Liver (tissue), 7 donors: ENCODE measurements at regions not wholly inside any gene's neighbourhood (a gene's known extent, or its start where the extent isn't known, plus 50 kb on each side); places are given as distances from the start of the nearest gene placed in this dataset.

Experiments used
- DNase-seq: peaks from one replicate; pipeline ENCODE4 v3.0.0-alpha.2; 2017; ENCODE audit warnings: low spot score
- H3K27ac ChIP-seq, 2 donors: one replicate each; pipeline ENCODE4 v1.7.0; 2013; ENCODE audit warnings: inconsistent platforms in 2 of 2, low read length in 2 of 2, control low read depth in 1 of 2, low read depth in 1 of 2, mild to moderate bottlenecking in 1 of 2
- H3K27me3 ChIP-seq, 4 donors: one replicate each; pipeline versions ENCODE4 v1.6.1 to v1.7.0; 2013; ENCODE audit warnings: low read length in 3 of 4, inconsistent platforms in 1 of 4, mild to moderate bottlenecking in 1 of 4, moderate library complexity in 1 of 4; ENCODE audit not compliant: control insufficient read depth in 4 of 4, insufficient read depth in 4 of 4
- H3K36me3 ChIP-seq, 4 donors: one replicate each; pipeline versions ENCODE4 v1.6.1 to v1.7.0; 2013; ENCODE audit warnings: low read length in 3 of 4, mild to moderate bottlenecking in 3 of 4, low read depth in 1 of 4, moderate library complexity in 1 of 4; ENCODE audit not compliant: control insufficient read depth in 4 of 4, insufficient read depth in 3 of 4
- H3K4me1 ChIP-seq, 4 donors: one replicate each; pipeline versions ENCODE4 v1.6.1 to v1.7.0; 2013; ENCODE audit warnings: low read length in 3 of 4, mild to moderate bottlenecking in 3 of 4, moderate library complexity in 1 of 4; ENCODE audit not compliant: control insufficient read depth in 4 of 4, insufficient read depth in 4 of 4
- H3K4me3 ChIP-seq, 3 donors: one replicate each; pipeline versions ENCODE4 v1.6.1 to v1.7.0; 2013; ENCODE audit warnings: low read length in 3 of 3, control low read depth in 1 of 3, low read depth in 1 of 3, mild to moderate bottlenecking in 1 of 3
- H3K9ac ChIP-seq, 2 donors: one replicate each; pipeline ENCODE4 v1.7.0; 2013; ENCODE audit warnings: low read length in 2 of 2, mild to moderate bottlenecking in 2 of 2, moderate library complexity in 2 of 2, control low read depth in 1 of 2, low read depth in 1 of 2
- H3K9me3 ChIP-seq, 4 donors: one replicate each; pipeline versions ENCODE4 v1.6.1 to v1.7.0; 2013; ENCODE audit warnings: low read length in 3 of 4; ENCODE audit not compliant: control insufficient read depth in 4 of 4
- ATF3 ChIP-seq: IDR thresholded peaks from 2 replicates; pipeline ENCODE4 v1.6.1; 2016; ENCODE audit warnings: antibody characterized with exemption
- EGR1 ChIP-seq, 2 donors: IDR thresholded peaks; 2 replicates each; pipeline ENCODE4 v1.6.1; 2016 to 2018; ENCODE audit warnings: antibody characterized with exemption in 2 of 2, low read depth in 2 of 2
- FOXA1 ChIP-seq: IDR thresholded peaks from 2 replicates; pipeline ENCODE4 v1.6.1; 2016; ENCODE audit warnings: antibody characterized with exemption
- FOXA2 ChIP-seq: IDR thresholded peaks from 2 replicates; pipeline ENCODE4 v1.6.1; 2016; ENCODE audit warnings: antibody characterized with exemption
- GABPA ChIP-seq, 2 donors: IDR thresholded peaks in 1 of 2; conservative IDR thresholded peaks in 1 of 2; 2 replicates each; pipeline ENCODE4 v1.6.1; 2016; ENCODE audit warnings: antibody characterized with exemption in 2 of 2, mild to moderate bottlenecking in 1 of 2, moderate library complexity in 1 of 2
- HNF4A ChIP-seq, 2 donors: conservative IDR thresholded peaks; 2 replicates each; pipeline ENCODE4 v1.6.1; 2016; ENCODE audit warnings: antibody characterized with exemption in 2 of 2, mild to moderate bottlenecking in 2 of 2
- HNF4G ChIP-seq: IDR thresholded peaks from 2 replicates; pipeline ENCODE4 v1.6.1; 2016; ENCODE audit warnings: antibody characterized with exemption
- JUND ChIP-seq, 2 donors: IDR thresholded peaks; 2 replicates each; pipeline ENCODE4 v1.6.1; 2016; ENCODE audit warnings: antibody characterized with exemption in 2 of 2
- MAX ChIP-seq: IDR thresholded peaks from 2 replicates; pipeline ENCODE4 v1.6.1; 2016; ENCODE audit warnings: antibody characterized with exemption
- NR2F2 ChIP-seq: IDR thresholded peaks from 2 replicates; pipeline ENCODE4 v1.6.1; 2016; ENCODE audit warnings: antibody characterized with exemption
- RAD21 ChIP-seq, 2 donors: IDR thresholded peaks; 2 replicates each; pipeline ENCODE4 v1.6.1; 2016; ENCODE audit warnings: antibody characterized with exemption in 2 of 2, mild to moderate bottlenecking in 2 of 2
- REST ChIP-seq: IDR thresholded peaks from 2 replicates; pipeline ENCODE4 v1.6.1; 2016; ENCODE audit warnings: antibody characterized with exemption, mild to moderate bottlenecking
- RXRA ChIP-seq, 2 donors: IDR thresholded peaks; 2 replicates each; pipeline ENCODE4 v1.6.1; 2017 to 2018; ENCODE audit warnings: antibody characterized with exemption in 2 of 2, mild to moderate bottlenecking in 1 of 2
- SP1 ChIP-seq: IDR thresholded peaks from 2 replicates; pipeline ENCODE4 v1.6.1; 2018; ENCODE audit warnings: antibody characterized with exemption, mild to moderate bottlenecking
- TAF1 ChIP-seq: conservative IDR thresholded peaks from 2 replicates; pipeline ENCODE4 v1.6.1; 2016; ENCODE audit warnings: antibody characterized with exemption, mild to moderate bottlenecking
- YY1 ChIP-seq: IDR thresholded peaks from 2 replicates; pipeline ENCODE4 v1.6.1; 2016; ENCODE audit warnings: antibody characterized with exemption, mild to moderate bottlenecking
- ZBTB33 ChIP-seq: IDR thresholded peaks from 2 replicates; pipeline ENCODE4 v1.6.1; 2016; ENCODE audit warnings: antibody characterized with exemption
- WGBS: extraction: QIAGEN DNeasy Blood & Tissue Kit; methylation state at CpG from one replicate; pipeline ENCODE4 v1.1.7; 2013; 5-methylcytosine and 5-hydroxymethylcytosine counted together
- donor health status: healthy.
- donor health status: healthy.
- donor health status: healthy.
- donor health status: healthy.

DNA sequence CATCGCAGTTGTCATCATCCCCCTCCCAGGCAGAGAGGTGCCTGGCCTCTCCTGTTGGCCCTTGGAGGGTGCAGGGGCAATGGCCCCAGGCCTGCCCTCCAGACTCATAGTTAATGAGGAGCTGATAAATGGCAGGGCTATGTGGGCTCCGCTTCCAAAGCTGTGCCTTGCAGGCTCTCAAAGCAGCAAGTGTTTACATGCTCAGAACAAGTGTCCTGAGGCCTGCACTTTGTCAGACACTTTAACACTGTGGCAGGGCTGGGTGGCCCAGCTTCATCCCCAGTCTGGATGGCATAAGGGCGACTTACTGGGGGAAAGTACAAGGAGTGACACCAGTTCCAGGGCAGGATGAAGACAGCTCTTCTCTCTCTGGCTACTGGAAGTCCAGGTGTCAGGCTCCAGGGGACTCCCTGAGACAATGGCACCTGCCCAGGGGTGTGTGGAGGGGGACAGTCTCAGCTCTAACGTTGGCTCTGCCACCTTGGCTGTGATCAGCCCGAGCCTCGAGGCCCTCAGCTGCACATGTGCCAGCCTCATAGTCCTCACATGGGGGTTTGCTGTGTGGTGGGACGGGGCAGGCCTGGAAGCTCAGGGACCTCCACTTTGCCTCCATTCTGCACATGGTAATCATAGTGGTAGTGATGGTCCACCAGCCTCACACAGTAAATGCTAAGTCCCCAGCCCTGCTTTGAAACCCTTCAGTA is 153.4 kb downstream of the BARX1 start:
- H3K27ac ChIP-seq = no peak overlapping the region
- TF ChIP-seq FOXA1 (no peak), GABPA (IDR thresholded peaks at IDR 0.05 in 1 of 2, conservative IDR thresholded peaks at IDR 0.05 in 1 of 2) (no peak), SP1 (no peak), RXRA (IDR thresholded peaks at IDR 0.05) (no peak), ATF3 (no peak), RAD21 (IDR thresholded peaks at IDR 0.05) (no peak), MAX (no peak), ZBTB33 (no peak), HNF4G (no peak), HNF4A (conservative IDR thresholded peaks at IDR 0.05) (no peak), REST (no peak), NR2F2 (no peak), FOXA2 (no peak), TAF1 (no peak), YY1 (no peak)
- no peaks in the 10 kb centered on the region for H3K36me3 ChIP-seq
- no peak overlapping the region for H3K9ac ChIP-seq
- 72% methylated on average over 7 of the region's 7 CpGs for WGBS
- peaks cover 0 to 4% (median 2%) of the 10 kb centered on the region in 4 donors for H3K9me3 ChIP-seq
- no peak overlapping the region for H3K4me3 ChIP-seq
- no peaks in the 10 kb centered on the region for H3K4me1 ChIP-seq
- DNase-seq = no peak
- H3K27me3 ChIP-seq = peaks cover 0 to 2% (median 0%) of the 10 kb centered on the region in 4 donors

DNA sequence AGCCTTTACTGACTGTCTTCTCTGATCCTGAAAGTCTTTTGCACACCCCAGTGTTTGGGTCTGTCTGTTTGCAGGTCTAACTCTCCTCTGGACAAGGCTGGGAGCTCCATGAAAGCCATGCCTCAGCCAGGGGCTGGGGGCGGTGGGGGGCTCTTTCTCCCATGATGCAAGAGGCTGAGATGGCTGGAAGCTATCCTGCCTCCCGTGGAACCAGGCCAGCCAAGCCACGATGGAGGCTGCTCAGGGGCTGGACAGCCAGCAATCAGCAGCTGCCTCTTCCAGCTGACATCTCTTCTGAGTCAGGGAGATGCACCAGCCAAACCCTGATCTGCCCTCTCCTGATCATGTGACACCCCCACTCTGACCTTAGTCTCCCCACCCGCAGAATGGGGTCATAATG is 154.0 kb downstream of the BARX1 start:
- no peak overlapping the region for H3K27ac ChIP-seq
- H3K4me1 ChIP-seq = no peaks in the 10 kb centered on the region
- no peak overlapping the region for H3K4me3 ChIP-seq
- 60% methylated on average over 4 of the region's 4 CpGs for WGBS
- H3K36me3 ChIP-seq = no peaks in the 10 kb centered on the region
- DNase-seq = no peak
- H3K27me3 ChIP-seq = peaks cover 0 to 2% (median 0%) of the 10 kb centered on the region in 4 donors
- H3K9ac ChIP-seq = no peak overlapping the region
- H3K9me3 ChIP-seq = peaks cover 0 to 4% (median 2%) of the 10 kb centered on the region in 4 donors
- TF ChIP-seq FOXA1 (no peak), REST (no peak), GABPA (IDR thresholded peaks at IDR 0.05 in 1 of 2, conservative IDR thresholded peaks at IDR 0.05 in 1 of 2) (no peak), RXRA (IDR thresholded peaks at IDR 0.05) (no peak), HNF4A (conservative IDR thresholded peaks at IDR 0.05) (no peak), SP1 (no peak), NR2F2 (no peak), EGR1 (IDR thresholded peaks at IDR 0.05; ENCODE audit: low read depth in 2 of 2) (no peak), JUND (IDR thresholded peaks at IDR 0.05) (no peak), TAF1 (no peak), HNF4G (no peak), RAD21 (IDR thresholded peaks at IDR 0.05) (no peak), YY1 (no peak), ZBTB33 (no peak), ATF3 (no peak)
